BLaER1 (cell line): ENCODE measurements at regions not wholly inside any gene's neighbourhood (a gene's known extent, or its start where the extent isn't known, plus 50 kb on each side); places are given as distances from the start of the nearest gene placed in this dataset.
A peak's percentile ranks its signal among the peaks of the same experiment; 100 is the strongest.

ENCODE experiments used
- H3K27ac ChIP-seq: shearing (Covaris generic); formaldehyde crosslinking; 2 replicates; pipeline ENCODE4 v1.8.1; 2022
- H3K27me3 ChIP-seq: shearing (Covaris generic); formaldehyde crosslinking; 2 replicates; pipeline ENCODE4 v1.8.1; 2022
- H3K36me3 ChIP-seq: shearing (Covaris generic); formaldehyde crosslinking; 2 replicates; pipeline ENCODE4 v1.8.1; 2022
- H3K4me1 ChIP-seq: shearing (Covaris generic); formaldehyde crosslinking; 2 replicates; pipeline ENCODE4 v1.8.1; 2022
- H3K4me2 ChIP-seq: shearing (Covaris generic); formaldehyde crosslinking; 2 replicates; pipeline ENCODE4 v1.8.1; 2022
- H3K4me3 ChIP-seq: shearing (Covaris generic); formaldehyde crosslinking; 2 replicates; pipeline ENCODE4 v1.8.1; 2022
- H3K9ac ChIP-seq: shearing (Covaris generic); formaldehyde crosslinking; 2 replicates; pipeline ENCODE4 v1.8.1; 2022
- H3K9me3 ChIP-seq: shearing (Covaris generic); formaldehyde crosslinking; 2 replicates; pipeline ENCODE4 v1.8.1; 2022
- H4K20me1 ChIP-seq: shearing (Covaris generic); formaldehyde crosslinking; 2 replicates; pipeline ENCODE4 v1.8.1; 2022
- Cebpa-rat ChIP-seq: shearing (Covaris generic); IDR thresholded peaks from 2 replicates; pipeline ENCODE4 v1.8.1; 2022

- no peak for TF ChIP-seq Cebpa-rat
- Histone ChIP-seq H3K9ac (no peak overlapping the region), H3K27me3 (no peaks in the 10 kb centered on the region), H4K20me1 (no peaks in the 10 kb centered on the region), H3K4me3 (no peak overlapping the region), H3K9me3 (no peaks in the 10 kb centered on the region; the same call in 1 of the 2 replicates), H3K4me2 (no peak overlapping the region), H3K4me1 (peaks cover 13% of the 10 kb centered on the region), H3K27ac (no peak overlapping the region), H3K36me3 (no peaks in the 10 kb centered on the region)
Measured at GRCh38 chr1:30419831-30420230, 303.6 kb downstream of the MATN1 start.

GRCh38 chr1:30418939-30419720 lies 304.3 kb downstream of the MATN1 start:
- H3K4me3 ChIP-seq: no peak overlapping the region
- H4K20me1 ChIP-seq: no peaks in the 10 kb centered on the region
- H3K9me3 ChIP-seq: no peaks in the 10 kb centered on the region; the same call in 1 of the 2 replicates
- H3K27ac ChIP-seq: no peak overlapping the region
- H3K9ac ChIP-seq: no peak overlapping the region
- no peak for TF ChIP-seq Cebpa-rat
- no peaks in the 10 kb centered on the region for H3K27me3 ChIP-seq
- H3K4me2 ChIP-seq: no peak overlapping the region
- no peaks in the 10 kb centered on the region for H3K36me3 ChIP-seq
- H3K4me1 ChIP-seq: peaks cover 16% of the 10 kb centered on the region

GRCh38 chr1:30418061-30418938 lies 305.1 kb downstream of the MATN1 start:
- Histone ChIP-seq H3K9me3 (no peaks in the 10 kb centered on the region), H3K4me1 (peaks cover 24% of the 10 kb centered on the region), H3K27me3 (no peaks in the 10 kb centered on the region), H3K9ac (no peak overlapping the region), H3K4me3 (no peak overlapping the region), H4K20me1 (no peaks in the 10 kb centered on the region), H3K27ac (no peak overlapping the region), H3K36me3 (no peaks in the 10 kb centered on the region), H3K4me2 (no peak overlapping the region)
- no peak for TF ChIP-seq Cebpa-rat

- Histone ChIP-seq H3K9ac (no peak overlapping the region), H3K27ac (no peak overlapping the region), H3K4me2 (no peak overlapping the region), H3K36me3 (no peaks in the 10 kb centered on the region), H3K4me3 (no peak overlapping the region), H4K20me1 (no peaks in the 10 kb centered on the region), H3K9me3 (no peaks in the 10 kb centered on the region), H3K4me1 (peaks cover 30% of the 10 kb centered on the region), H3K27me3 (no peaks in the 10 kb centered on the region)
- TF ChIP-seq Cebpa-rat: no peak
Measured at GRCh38 chr1:30417701-30418046, 305.7 kb downstream of the MATN1 start.

- Histone ChIP-seq H3K9ac (no peak overlapping the region), H3K27ac (no peak overlapping the region), H4K20me1 (no peaks in the 10 kb centered on the region), H3K4me1 (peaks cover 36% of the 10 kb centered on the region), H3K36me3 (no peaks in the 10 kb centered on the region), H3K9me3 (no peaks in the 10 kb centered on the region), H3K27me3 (no peaks in the 10 kb centered on the region), H3K4me3 (no peak overlapping the region), H3K4me2 (no peak overlapping the region)
- TF ChIP-seq Cebpa-rat: no peak
Measured at GRCh38 chr1:30417001-30417700, 306.2 kb downstream of the MATN1 start.

GRCh38 chr1:30416221-30416820 lies 307.1 kb downstream of the MATN1 start:
- Histone ChIP-seq H3K9me3 (no peaks in the 10 kb centered on the region), H3K4me2 (no peak overlapping the region), H3K36me3 (no peaks in the 10 kb centered on the region), H3K9ac (no peak overlapping the region), H3K27ac (no peak overlapping the region), H3K27me3 (no peaks in the 10 kb centered on the region), H4K20me1 (no peaks in the 10 kb centered on the region), H3K4me1 (peaks cover 44% of the 10 kb centered on the region), H3K4me3 (no peak overlapping the region)
- no peak for TF ChIP-seq Cebpa-rat

- H3K9me3 ChIP-seq: no peaks in the 10 kb centered on the region
- TF ChIP-seq Cebpa-rat: no peak
- no peak overlapping the region for H3K4me3 ChIP-seq
- no peaks in the 10 kb centered on the region for H3K36me3 ChIP-seq
- H3K4me2 ChIP-seq: peak overlapping the region; percentile 78
- H4K20me1 ChIP-seq: no peaks in the 10 kb centered on the region
- peaks cover 53% of the 10 kb centered on the region for H3K4me1 ChIP-seq
- H3K27me3 ChIP-seq: no peaks in the 10 kb centered on the region
- H3K27ac ChIP-seq: no peak overlapping the region
- H3K9ac ChIP-seq: no peak overlapping the region
Measured at GRCh38 chr1:30415171-30415940, 308.0 kb downstream of the MATN1 start.

GRCh38 chr1:30414851-30415165 lies 308.6 kb downstream of the MATN1 start:
- Histone ChIP-seq H4K20me1 (no peaks in the 10 kb centered on the region), H3K27ac (no peak overlapping the region), H3K4me1 (peaks cover 59% of the 10 kb centered on the region), H3K9ac (no peak overlapping the region), H3K4me2 (peak overlapping the region; percentile 78), H3K27me3 (no peaks in the 10 kb centered on the region), H3K4me3 (no peak overlapping the region), H3K9me3 (no peaks in the 10 kb centered on the region), H3K36me3 (no peaks in the 10 kb centered on the region)
- TF ChIP-seq Cebpa-rat: no peak
